ENCODE measurements at regions not wholly inside any gene's neighbourhood (a gene's known extent, or its start where the extent isn't known, plus 50 kb on each side); places are given as distances from the start of the nearest gene placed in this dataset.

DNA sequence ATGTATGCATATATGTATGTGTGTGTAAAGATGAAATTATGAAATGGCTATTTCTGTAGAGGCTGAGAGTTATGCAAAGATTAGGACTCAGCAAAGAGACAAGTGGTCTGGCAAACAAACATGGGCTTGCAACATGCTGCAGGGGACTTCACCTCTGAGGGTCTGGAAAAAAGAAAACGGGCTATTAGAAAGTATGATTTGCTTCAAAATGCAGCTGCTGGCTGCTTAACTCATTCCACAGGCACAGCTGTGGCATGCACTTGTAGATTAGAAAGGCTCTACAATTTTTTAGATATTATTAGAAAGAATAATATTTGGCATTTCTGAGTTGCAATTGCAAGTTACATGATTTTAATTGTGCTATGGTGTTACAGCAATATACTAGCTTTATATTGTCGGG is 90.4 kb downstream of the ADAMTS1 start:
- Histone ChIP-seq H4K5ac (ENCODE audit: insufficient read length, low read depth, low read length) (no peak overlapping the region), H2BK120ac (replicated peaks; ENCODE audit: low read depth, low read length) (no peak overlapping the region), H3K4me1 (replicated peaks in 1 of 4; ENCODE audit: control insufficient read depth in 3 of 4, insufficient read depth in 4 of 4, low read length in 3 of 4) (no peaks in the 10 kb centered on the region), H2BK20ac (ENCODE audit: low read length) (no peak overlapping the region), H2BK15ac (ENCODE audit: low read length) (no peak overlapping the region), H3K27me3 (replicated peaks in 1 of 4; ENCODE audit: control insufficient read depth in 3 of 4, extremely low read depth in 1 of 4, insufficient read depth in 3 of 4, low read length in 3 of 4) (no peaks in the 10 kb centered on the region), H3K56ac (replicated peaks; ENCODE audit: insufficient read length, low read depth, low read length) (no peak overlapping the region), H3K4me2 (ENCODE audit: insufficient read depth in 1 of 2, low read depth in 2 of 2, low read length in 2 of 2) (no peak overlapping the region), H3K79me2 (ENCODE audit: control insufficient read depth in 1 of 2, insufficient read depth in 2 of 2, low read length in 2 of 2) (no peaks in the 10 kb centered on the region), H3K23me2 (ENCODE audit: low read depth, low read length) (no peaks in the 10 kb centered on the region), H2AFZ (ENCODE audit: low read length) (no peak overlapping the region), H4K91ac (replicated peaks; ENCODE audit: insufficient read length, low read length) (no peak overlapping the region), H3K79me1 (ENCODE audit: low read depth, low read length) (no peaks in the 10 kb centered on the region), H3K4me3 (ENCODE audit: extremely low read depth in 1 of 4, insufficient read depth in 2 of 4, low read depth in 3 of 4, low read length in 4 of 4) (no peak overlapping the region), H3K4ac (replicated peaks; ENCODE audit: insufficient read length, low read depth, low read length) (no peak overlapping the region), H2BK5ac (ENCODE audit: low read depth, low read length) (no peak overlapping the region), H3K9ac (replicated peaks in 1 of 4; ENCODE audit: extremely low read depth in 1 of 4, low read depth in 3 of 4, low read length in 3 of 4) (no peak overlapping the region), H4K20me1 (replicated peaks in 1 of 2; ENCODE audit: control insufficient read depth in 1 of 2, insufficient read depth in 2 of 2, low read length in 2 of 2) (no peaks in the 10 kb centered on the region), H2AK5ac (ENCODE audit: low read depth, low read length) (no peak overlapping the region), H3K18ac (ENCODE audit: extremely low read depth, low read length) (no peak overlapping the region), H3K23ac (ENCODE audit: insufficient read length) (no peak overlapping the region), H2BK12ac (ENCODE audit: low read depth, low read length) (no peak overlapping the region), H3K9me3 (ENCODE audit: insufficient read depth in 2 of 2, low read depth in 1 of 2, low read length in 1 of 2) (no peaks in the 10 kb centered on the region), H3K27ac (ENCODE audit: low read depth, low read length) (no peak overlapping the region), H4K8ac (ENCODE audit: extremely low read depth, insufficient read depth, low read length) (no peak overlapping the region), H3K36me3 (ENCODE audit: control insufficient read depth in 2 of 4, insufficient read depth in 4 of 4, low read length in 3 of 4) (no peaks in the 10 kb centered on the region), H3K14ac (ENCODE audit: insufficient read length) (no peak overlapping the region)
- POLR2A ChIA-PET (ENCODE audit: partially characterized antibody): no interaction called here
- DNase-seq (ENCODE audit: low read depth in 1 of 2, low spot score in 2 of 2): no peak
- no peak for FAIRE-seq
- WGBS, 2 experiments (ENCODE audit: extremely low coverage in 1 of 2, insufficient coverage in 1 of 2, insufficient read length in 1 of 2, insufficient replicate concordance in 2 of 2, low coverage in 1 of 2, low lambda C conversion rate in 2 of 2, missing lambda C conversion rate in 1 of 2): 90% methylated on average over 2 of the region's 2 CpGs; no CpG with 5 or more reads in 1 of the 2 experiments
- CTCF ChIA-PET (ENCODE audit: partially characterized antibody): interaction anchor here (0.7 to 1.2 kb wide), 2 partner anchors 8 to 37 kb away, joined by 3 read pairs; no protein-coding TSS in a partner anchor
- no peak for TF ChIP-seq GABPA (IDR thresholded peaks at IDR 0.05; ENCODE audit: borderline replicate concordance, insufficient read depth, low read length)
- TF ChIP-seq TAF7 (optimal IDR thresholded peaks at IDR 0.05; ENCODE audit: borderline replicate concordance, low read depth, low read length): no peak
- no peak for TF ChIP-seq RXRA (IDR thresholded peaks at IDR 0.05; ENCODE audit: insufficient read depth, low read depth, low read length)
- no peak for TF ChIP-seq TCF12 (IDR thresholded peaks at IDR 0.05; ENCODE audit: low read depth, low read length)
- TF ChIP-seq TEAD4 (IDR thresholded peaks at IDR 0.05; ENCODE audit: low read depth, low read length): no peak
- no peak for TF ChIP-seq TAF1 (IDR thresholded peaks at IDR 0.05; ENCODE audit: low read depth, low read length)
- no peak for TF ChIP-seq POLR2AphosphoS5 (IDR thresholded peaks at IDR 0.05; ENCODE audit: low read depth, low read length)
- no peak for TF ChIP-seq SIRT6 (IDR thresholded peaks at IDR 0.05; ENCODE audit: low read length)
- TF ChIP-seq RAD21 (IDR thresholded peaks at IDR 0.05 in 1 of 2, conservative IDR thresholded peaks at IDR 0.05 in 1 of 2; ENCODE audit: low read depth in 2 of 2, low read length in 2 of 2): no peak
- TF ChIP-seq RBBP5 (IDR thresholded peaks at IDR 0.05; ENCODE audit: borderline replicate concordance, low read depth, low read length): no peak
- TF ChIP-seq, protein P1, sequence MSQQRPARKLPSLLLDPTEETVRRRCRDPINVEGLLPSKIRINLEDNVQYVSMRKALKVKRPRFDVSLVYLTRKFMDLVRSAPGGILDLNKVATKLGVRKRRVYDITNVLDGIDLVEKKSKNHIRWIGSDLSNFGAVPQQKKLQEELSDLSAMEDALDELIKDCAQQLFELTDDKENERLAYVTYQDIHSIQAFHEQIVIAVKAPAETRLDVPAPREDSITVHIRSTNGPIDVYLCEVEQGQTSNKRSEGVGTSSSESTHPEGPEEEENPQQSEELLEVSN (IDR thresholded peaks at IDR 0.05): no peak
- no peak for TF ChIP-seq SP1 (IDR thresholded peaks at IDR 0.05; ENCODE audit: low read depth, low read length)
- no peak for TF ChIP-seq GTF2F1 (IDR thresholded peaks at IDR 0.05; ENCODE audit: borderline replicate concordance, low read depth, low read length)
- TF ChIP-seq KDM1A (IDR thresholded peaks at IDR 0.05; ENCODE audit: borderline replicate concordance, low read length): no peak
- TF ChIP-seq KDM5A (IDR thresholded peaks at IDR 0.05; ENCODE audit: low read length): no peak

All from H1 (cell line).